Liver (tissue), 8 donors: ENCODE measurements at regions not wholly inside any gene's neighbourhood (a gene's known extent, or its start where the extent isn't known, plus 50 kb on each side); places are given as distances from the start of the nearest gene placed in this dataset.

Source experiments
- DNase-seq: peaks from one replicate; pipeline ENCODE4 v3.0.0-alpha.2; 2017; ENCODE audit warnings: low spot score
- H3K27ac ChIP-seq, 2 donors: one replicate each; pipeline ENCODE4 v1.7.0; 2013; ENCODE audit warnings: inconsistent platforms in 2 of 2, low read length in 2 of 2, control low read depth in 1 of 2, low read depth in 1 of 2, mild to moderate bottlenecking in 1 of 2
- H3K27me3 ChIP-seq, 4 donors: one replicate each; pipeline versions ENCODE4 v1.6.1 to v1.7.0; 2013; ENCODE audit warnings: low read length in 3 of 4, inconsistent platforms in 1 of 4, mild to moderate bottlenecking in 1 of 4, moderate library complexity in 1 of 4; ENCODE audit not compliant: control insufficient read depth in 4 of 4, insufficient read depth in 4 of 4
- H3K36me3 ChIP-seq, 4 donors: one replicate each; pipeline versions ENCODE4 v1.6.1 to v1.7.0; 2013; ENCODE audit warnings: low read length in 3 of 4, mild to moderate bottlenecking in 3 of 4, low read depth in 1 of 4, moderate library complexity in 1 of 4; ENCODE audit not compliant: control insufficient read depth in 4 of 4, insufficient read depth in 3 of 4
- H3K4me1 ChIP-seq, 4 donors: one replicate each; pipeline versions ENCODE4 v1.6.1 to v1.7.0; 2013; ENCODE audit warnings: low read length in 3 of 4, mild to moderate bottlenecking in 3 of 4, moderate library complexity in 1 of 4; ENCODE audit not compliant: control insufficient read depth in 4 of 4, insufficient read depth in 4 of 4
- H3K4me3 ChIP-seq, 3 donors: one replicate each; pipeline versions ENCODE4 v1.6.1 to v1.7.0; 2013; ENCODE audit warnings: low read length in 3 of 3, control low read depth in 1 of 3, low read depth in 1 of 3, mild to moderate bottlenecking in 1 of 3
- H3K9ac ChIP-seq, 2 donors: one replicate each; pipeline ENCODE4 v1.7.0; 2013; ENCODE audit warnings: low read length in 2 of 2, mild to moderate bottlenecking in 2 of 2, moderate library complexity in 2 of 2, control low read depth in 1 of 2, low read depth in 1 of 2
- H3K9me3 ChIP-seq, 4 donors: one replicate each; pipeline versions ENCODE4 v1.6.1 to v1.7.0; 2013; ENCODE audit warnings: low read length in 3 of 4; ENCODE audit not compliant: control insufficient read depth in 4 of 4
- ATF3 ChIP-seq: IDR thresholded peaks from 2 replicates; pipeline ENCODE4 v1.6.1; 2016; ENCODE audit warnings: antibody characterized with exemption
- CTCF ChIP-seq: fragments of 150-350 bp; IDR thresholded peaks from 2 replicates; pipeline ENCODE4 v1.5.1; 2017; ENCODE audit warnings: improper control_type of control experiment, low read depth, low read length; ENCODE audit not compliant: missing input control
- EGR1 ChIP-seq, 2 donors: IDR thresholded peaks; 2 replicates each; pipeline ENCODE4 v1.6.1; 2016 to 2018; ENCODE audit warnings: antibody characterized with exemption in 2 of 2, low read depth in 2 of 2
- FOXA1 ChIP-seq: IDR thresholded peaks from 2 replicates; pipeline ENCODE4 v1.6.1; 2016; ENCODE audit warnings: antibody characterized with exemption
- FOXA2 ChIP-seq: IDR thresholded peaks from 2 replicates; pipeline ENCODE4 v1.6.1; 2016; ENCODE audit warnings: antibody characterized with exemption
- GABPA ChIP-seq, 2 donors: IDR thresholded peaks in 1 of 2; conservative IDR thresholded peaks in 1 of 2; 2 replicates each; pipeline ENCODE4 v1.6.1; 2016; ENCODE audit warnings: antibody characterized with exemption in 2 of 2, mild to moderate bottlenecking in 1 of 2, moderate library complexity in 1 of 2
- HNF4A ChIP-seq, 2 donors: conservative IDR thresholded peaks; 2 replicates each; pipeline ENCODE4 v1.6.1; 2016; ENCODE audit warnings: antibody characterized with exemption in 2 of 2, mild to moderate bottlenecking in 2 of 2
- HNF4G ChIP-seq: IDR thresholded peaks from 2 replicates; pipeline ENCODE4 v1.6.1; 2016; ENCODE audit warnings: antibody characterized with exemption
- JUND ChIP-seq, 2 donors: IDR thresholded peaks; 2 replicates each; pipeline ENCODE4 v1.6.1; 2016; ENCODE audit warnings: antibody characterized with exemption in 2 of 2
- MAX ChIP-seq: IDR thresholded peaks from 2 replicates; pipeline ENCODE4 v1.6.1; 2016; ENCODE audit warnings: antibody characterized with exemption
- NR2F2 ChIP-seq: IDR thresholded peaks from 2 replicates; pipeline ENCODE4 v1.6.1; 2016; ENCODE audit warnings: antibody characterized with exemption
- RAD21 ChIP-seq, 2 donors: IDR thresholded peaks; 2 replicates each; pipeline ENCODE4 v1.6.1; 2016; ENCODE audit warnings: antibody characterized with exemption in 2 of 2, mild to moderate bottlenecking in 2 of 2
- REST ChIP-seq: IDR thresholded peaks from 2 replicates; pipeline ENCODE4 v1.6.1; 2016; ENCODE audit warnings: antibody characterized with exemption, mild to moderate bottlenecking
- RXRA ChIP-seq, 2 donors: IDR thresholded peaks; 2 replicates each; pipeline ENCODE4 v1.6.1; 2017 to 2018; ENCODE audit warnings: antibody characterized with exemption in 2 of 2, mild to moderate bottlenecking in 1 of 2
- SP1 ChIP-seq: IDR thresholded peaks from 2 replicates; pipeline ENCODE4 v1.6.1; 2018; ENCODE audit warnings: antibody characterized with exemption, mild to moderate bottlenecking
- TAF1 ChIP-seq: conservative IDR thresholded peaks from 2 replicates; pipeline ENCODE4 v1.6.1; 2016; ENCODE audit warnings: antibody characterized with exemption, mild to moderate bottlenecking
- YY1 ChIP-seq: IDR thresholded peaks from 2 replicates; pipeline ENCODE4 v1.6.1; 2016; ENCODE audit warnings: antibody characterized with exemption, mild to moderate bottlenecking
- ZBTB33 ChIP-seq: IDR thresholded peaks from 2 replicates; pipeline ENCODE4 v1.6.1; 2016; ENCODE audit warnings: antibody characterized with exemption
- WGBS: extraction: QIAGEN DNeasy Blood & Tissue Kit; methylation state at CpG from one replicate; pipeline ENCODE4 v1.1.7; 2013; 5-methylcytosine and 5-hydroxymethylcytosine counted together
- donor health status: healthy.
- donor health status: healthy.
- donor health status: healthy.
- donor health status: healthy.
- donor health status: healthy.

GRCh38 chr2:59926731-59927130 lies 626.7 kb downstream of the BCL11A start (continued):
- TF ChIP-seq REST (no peak), SP1 (no peak), FOXA1 (no peak), HNF4A (conservative IDR thresholded peaks at IDR 0.05) (no peak), MAX (no peak)

GRCh38 chr2:59925321-59925720 lies 628.1 kb downstream of the BCL11A start:
- 58% methylated on average over 1 of the region's 1 CpG for WGBS
- no peaks in the 10 kb centered on the region for H3K9me3 ChIP-seq
- no peak overlapping the region for H3K27ac ChIP-seq
- no peak overlapping the region for H3K9ac ChIP-seq
- no peak for DNase-seq
- no peaks in the 10 kb centered on the region for H3K27me3 ChIP-seq
- H3K36me3 ChIP-seq: no peaks in the 10 kb centered on the region
- TF ChIP-seq TAF1 (no peak), EGR1 (IDR thresholded peaks at IDR 0.05; ENCODE audit: low read depth in 2 of 2) (no peak), FOXA2 (no peak), SP1 (no peak), HNF4G (no peak), HNF4A (conservative IDR thresholded peaks at IDR 0.05) (no peak), YY1 (no peak), GABPA (IDR thresholded peaks at IDR 0.05 in 1 of 2, conservative IDR thresholded peaks at IDR 0.05 in 1 of 2) (no peak), JUND (IDR thresholded peaks at IDR 0.05) (no peak), ATF3 (no peak), FOXA1 (no peak), CTCF (no peak), NR2F2 (no peak), ZBTB33 (no peak), REST (no peak), RXRA (IDR thresholded peaks at IDR 0.05) (no peak), RAD21 (IDR thresholded peaks at IDR 0.05) (no peak), MAX (no peak)
- no peaks in the 10 kb centered on the region for H3K4me1 ChIP-seq
- H3K4me3 ChIP-seq: no peak overlapping the region
